DMS53 (cell line): ENCODE measurements at regions not wholly inside any gene's neighbourhood (a gene's known extent, or its start where the extent isn't known, plus 50 kb on each side); places are given as distances from the start of the nearest gene placed in this dataset.

Experiments used
- DNase-seq: peaks from one replicate; lab custom pipeline; 2025; lab: John Stamatoyannopoulos, UW

GRCh38 chr7:51680594-51681399 is 364.2 kb upstream of the COBL start:
- no peak for DNase-seq

DNA sequence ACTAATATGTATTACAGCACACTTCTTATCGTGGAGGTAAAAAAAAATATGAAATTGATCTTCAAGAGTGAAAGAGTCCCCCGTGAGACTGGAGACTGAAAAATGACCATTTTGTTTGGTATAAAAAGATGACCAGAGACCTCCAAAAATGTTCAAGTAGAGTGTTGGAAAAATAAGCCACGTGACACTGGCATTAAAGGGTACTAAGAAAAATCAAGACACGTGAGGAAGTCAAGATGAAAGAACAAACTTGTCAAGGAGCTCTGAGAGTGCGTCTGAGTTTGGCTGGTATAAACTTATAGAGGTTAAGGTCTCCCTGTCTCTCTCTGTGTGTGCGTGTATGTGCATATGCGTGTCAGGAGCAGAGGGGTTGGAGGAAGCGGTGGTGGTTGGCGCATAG is 362.7 kb upstream of the COBL start:
- no peak for DNase-seq

DNA sequence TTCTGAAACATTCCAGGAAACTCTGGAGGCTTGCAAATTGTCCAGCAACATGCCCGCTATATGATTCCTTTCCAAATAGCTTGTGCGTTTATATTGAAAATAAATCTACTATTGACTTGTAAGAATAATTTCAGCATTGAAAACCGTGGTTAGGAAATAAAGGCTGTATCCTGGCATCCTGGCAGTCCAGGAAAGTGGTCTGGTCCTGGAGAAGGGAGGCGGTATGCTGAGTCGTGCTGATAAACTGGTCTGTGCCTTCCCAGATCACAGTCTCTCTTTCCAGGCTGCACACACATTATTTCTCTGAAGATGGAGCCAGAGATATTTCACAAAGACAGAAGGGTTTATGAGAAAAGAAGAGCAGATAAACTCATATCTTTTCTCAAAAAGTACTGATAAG is 350.1 kb upstream of the COBL start:
- no peak for DNase-seq

GRCh38 chr7:51666266-51666665 is 349.7 kb upstream of the COBL start:
- DNase-seq, result no peak

DNA sequence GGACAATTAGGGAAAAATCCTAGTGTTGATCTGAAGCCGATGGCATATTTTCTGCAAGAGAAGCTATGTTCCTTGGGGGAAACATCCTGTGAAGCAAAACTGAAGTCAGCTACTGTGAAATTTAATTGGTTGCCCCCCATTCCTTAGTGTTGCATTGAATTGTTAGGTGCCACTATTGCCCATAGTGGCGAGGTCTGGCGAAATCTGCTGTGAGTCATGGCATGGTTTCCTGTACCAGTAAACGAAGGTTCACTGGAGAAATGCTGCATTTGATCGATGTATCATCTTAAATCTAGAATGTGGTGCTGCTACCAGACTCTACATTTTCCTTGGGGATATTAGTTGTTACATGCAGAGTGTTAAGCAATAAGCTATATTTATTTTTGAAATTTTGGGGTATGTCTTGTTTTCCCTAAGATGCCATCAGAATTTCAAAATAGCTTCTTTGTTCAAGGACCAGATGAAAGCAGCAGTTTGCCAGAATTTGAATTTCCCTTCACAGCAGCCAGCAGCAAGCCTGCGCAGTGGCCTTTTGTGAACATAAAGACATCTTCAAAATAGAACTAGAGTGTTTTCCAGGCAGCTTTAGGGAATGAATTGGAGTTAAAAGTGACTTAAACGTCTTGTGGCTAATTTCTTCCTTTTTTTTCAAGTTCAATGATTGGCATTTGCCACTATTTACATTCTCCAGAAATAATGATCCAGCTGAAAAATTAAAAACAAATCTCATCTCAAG is 348.6 kb upstream of the COBL start:
- DNase-seq, result no peak

DNA sequence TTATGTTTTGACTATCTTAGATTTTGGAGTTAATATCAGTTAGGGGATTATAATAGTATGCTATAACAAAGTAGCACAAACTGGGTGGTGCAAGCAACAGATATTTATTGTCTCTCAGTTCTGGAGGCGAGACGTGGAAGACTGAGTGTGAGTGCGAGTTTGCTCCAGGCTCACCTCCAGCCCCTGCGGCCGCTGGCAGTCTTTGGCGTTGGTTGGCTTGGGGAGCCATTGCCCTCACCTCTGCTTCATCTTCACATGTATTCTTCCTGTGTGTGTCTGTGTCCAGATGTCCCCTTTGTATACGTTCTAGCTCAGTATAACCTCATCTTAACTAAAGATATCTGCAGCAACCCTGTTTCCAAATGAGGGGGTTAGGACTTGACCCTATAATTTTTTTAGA is 343.9 kb upstream of the COBL start:
- DNase-seq, result no peak

- no peak for DNase-seq
Measured at GRCh38 chr7:51658684-51659083, 342.1 kb upstream of the COBL start.

DNA sequence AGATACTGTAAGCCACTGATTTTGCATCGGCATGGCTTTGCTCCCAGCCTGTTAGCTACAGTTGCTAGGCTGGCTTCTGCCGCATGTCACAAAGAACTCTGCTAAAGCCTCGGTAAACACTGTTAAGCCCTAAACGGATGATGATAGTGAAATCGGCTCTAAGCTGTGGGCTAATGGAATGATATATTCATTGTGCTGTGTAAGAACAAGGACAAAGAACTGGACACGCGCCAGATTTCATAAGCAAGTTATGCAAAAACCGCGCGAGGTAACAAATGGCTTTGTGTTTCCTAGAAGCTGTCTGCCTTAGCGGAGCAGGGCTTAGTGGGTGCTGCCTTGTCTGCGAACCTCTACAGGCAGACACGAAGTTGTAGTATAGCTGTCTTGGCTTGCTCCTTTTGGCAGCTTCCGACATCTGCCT is 331.3 kb upstream of the COBL start:
- peak; percentile 91 for DNase-seq

DNA sequence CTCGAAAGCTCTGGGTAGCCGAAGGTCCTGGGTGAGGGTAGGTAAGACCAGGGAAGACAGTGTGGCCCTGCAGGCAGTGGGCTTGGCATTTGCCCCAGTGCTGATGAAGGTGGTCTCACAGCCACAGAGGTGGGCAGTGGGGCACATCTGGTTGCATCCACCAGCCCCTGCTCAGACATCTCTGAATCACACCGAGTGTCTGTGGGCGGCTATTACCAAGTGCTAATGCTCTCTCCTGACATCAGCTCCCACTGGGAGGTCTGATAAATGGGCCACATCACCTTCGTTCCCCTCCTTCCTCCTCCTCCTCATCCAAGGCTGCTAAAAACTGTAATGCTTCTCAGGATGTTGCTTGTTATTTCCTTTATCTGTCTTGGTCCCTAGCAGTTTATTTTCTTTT is 330.9 kb upstream of the COBL start:
- no peak for DNase-seq

DNA sequence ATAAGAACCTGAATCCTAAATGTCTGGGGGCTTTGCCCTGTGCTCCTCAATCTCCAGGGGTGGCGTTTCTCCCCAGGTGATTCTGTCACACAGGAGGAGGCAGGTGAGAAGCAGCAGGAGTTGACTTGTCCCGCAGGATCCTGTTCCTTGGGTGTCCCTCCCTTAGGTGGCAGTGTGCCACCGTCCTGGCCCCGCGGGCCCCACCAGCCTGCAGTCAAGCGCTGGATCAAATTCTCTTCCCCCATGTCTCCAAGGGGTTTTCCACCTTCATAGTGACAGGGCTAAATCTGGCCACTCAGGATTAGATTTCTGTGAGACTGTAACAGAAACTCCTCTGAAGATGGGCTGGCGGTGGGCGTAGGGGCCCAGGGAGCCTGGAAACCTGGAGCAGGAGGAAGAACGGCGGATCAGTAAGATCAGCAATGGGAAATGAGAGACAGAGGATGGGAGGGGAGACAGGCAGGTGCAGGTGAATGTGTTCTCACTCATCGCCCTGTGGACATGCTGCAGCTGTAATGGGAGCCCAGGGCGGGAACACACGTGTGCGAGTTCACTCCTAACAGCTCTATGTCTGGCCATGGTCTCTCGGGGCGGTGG is 329.2 kb upstream of the COBL start:
- DNase-seq, result peak; percentile 29

GRCh38 chr7:51645255-51645654 is 328.6 kb upstream of the COBL start:
- no peak for DNase-seq

- no peak for DNase-seq
Measured at GRCh38 chr7:51644216-51644615, 327.6 kb upstream of the COBL start.

DNA sequence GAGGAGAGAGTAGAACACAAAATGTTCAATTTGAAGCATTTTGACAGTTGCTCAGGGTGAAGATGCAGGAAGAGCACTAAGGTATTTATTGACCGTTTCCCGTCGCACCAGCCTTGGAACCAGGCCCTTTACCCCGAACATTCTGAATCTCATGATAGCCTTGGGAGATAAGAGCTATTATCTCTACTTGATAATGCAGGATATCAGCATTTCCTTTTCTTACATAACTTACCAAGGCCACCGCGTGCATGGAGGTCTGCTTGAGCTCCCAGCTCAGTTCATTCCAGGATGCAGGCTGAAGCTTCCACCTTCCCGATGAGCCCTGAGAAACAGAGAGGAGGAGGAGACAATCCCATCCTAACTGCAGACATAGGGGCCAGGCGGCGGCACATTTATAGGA is 324.2 kb upstream of the COBL start:
- no peak for DNase-seq

DNA sequence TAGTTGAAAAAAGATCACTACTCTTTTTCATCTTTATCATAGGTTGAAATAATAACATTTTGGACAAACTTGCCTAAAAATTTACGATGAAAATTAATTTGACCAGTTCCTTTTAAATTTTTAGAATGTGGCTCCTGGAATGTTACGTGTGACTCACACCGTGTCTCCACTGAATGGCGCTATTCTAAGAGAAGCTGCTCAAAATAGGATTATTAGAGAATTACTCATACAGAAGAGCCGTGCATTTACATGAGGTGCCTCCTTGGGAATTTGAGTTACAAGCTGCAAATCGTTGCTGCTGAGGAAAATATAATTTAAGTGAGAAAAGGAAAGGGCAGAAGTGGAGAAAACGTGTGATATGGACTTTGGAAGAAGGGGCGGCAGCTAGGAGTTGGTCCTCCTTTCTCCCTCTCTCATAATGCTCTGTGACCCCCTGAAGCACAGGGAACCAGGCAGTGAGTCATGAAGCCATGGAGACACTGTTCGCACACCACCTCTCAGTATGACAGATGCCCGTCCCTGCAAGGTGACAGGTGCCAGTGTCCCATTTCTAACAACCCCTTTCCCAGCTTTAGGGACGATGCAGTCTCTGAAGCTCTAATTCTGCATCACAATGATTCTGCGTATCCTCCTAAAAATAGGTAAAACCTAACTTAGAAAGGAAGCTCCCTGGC is 323.2 kb upstream of the COBL start:
- no peak for DNase-seq

DNA sequence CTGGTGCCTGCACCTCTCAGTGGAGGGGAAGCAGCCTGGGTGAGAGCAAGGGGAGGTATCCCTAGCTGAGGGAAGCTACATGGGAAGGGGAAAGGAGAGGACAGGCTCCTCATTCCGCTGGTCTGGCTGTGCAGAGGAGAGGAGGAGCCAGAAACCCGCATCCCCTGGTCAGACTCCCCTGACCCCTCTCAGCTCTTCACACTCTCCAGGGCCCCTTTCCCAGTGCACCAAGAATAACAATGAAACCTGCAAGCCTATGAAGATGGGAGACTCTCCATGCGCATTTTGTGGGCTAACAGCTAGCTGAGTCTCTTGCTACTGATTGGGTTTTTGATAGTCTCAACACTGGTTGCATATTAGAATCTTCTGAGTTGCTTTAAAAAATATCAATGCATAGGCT is 319.9 kb upstream of the COBL start:
- DNase-seq, result no peak

DNA sequence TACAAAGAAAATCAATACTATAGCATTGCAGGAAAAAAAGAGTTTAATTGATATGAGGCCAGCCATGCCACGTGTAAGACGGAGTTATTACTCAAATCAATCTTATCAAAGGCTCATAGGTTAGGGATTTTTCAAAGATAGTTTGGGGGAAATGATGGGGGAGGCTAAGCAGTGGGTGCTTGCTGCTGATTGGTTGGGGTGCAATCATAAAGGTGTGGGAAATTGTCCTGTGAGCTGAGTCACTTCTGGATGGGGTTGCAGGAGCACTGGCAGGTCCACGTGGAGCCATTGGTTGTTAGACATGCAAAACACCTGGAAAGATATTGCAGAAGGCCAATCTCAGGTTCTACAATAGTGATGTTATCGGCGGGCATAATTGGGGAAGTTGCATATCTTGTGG is 319.2 kb upstream of the COBL start:
- no peak for DNase-seq

GRCh38 chr7:51634538-51634937 is 317.9 kb upstream of the COBL start:
- DNase-seq, result no peak

- DNase-seq, result no peak
Measured at GRCh38 chr7:51634025-51634424, 317.4 kb upstream of the COBL start.

DNA sequence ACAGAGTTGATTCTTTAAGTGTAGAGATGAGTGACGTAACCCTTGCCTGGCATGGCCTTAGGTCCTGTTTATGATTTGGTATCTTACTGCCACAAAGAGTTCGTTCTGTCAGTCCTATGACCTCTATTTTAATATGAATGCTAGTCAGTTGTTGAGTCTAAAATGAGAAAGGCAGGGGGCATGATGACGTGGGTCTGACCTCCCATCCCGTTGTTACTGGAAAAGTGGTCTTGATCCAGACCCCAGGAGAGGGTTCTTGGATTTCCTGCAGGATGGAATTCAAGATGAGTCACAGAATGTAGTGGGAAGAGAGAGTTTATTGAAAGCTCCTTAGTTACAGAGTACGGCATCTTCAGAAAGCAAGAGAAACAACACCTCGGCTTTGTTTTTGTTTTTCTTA is 317.0 kb upstream of the COBL start:
- no peak for DNase-seq

DNA sequence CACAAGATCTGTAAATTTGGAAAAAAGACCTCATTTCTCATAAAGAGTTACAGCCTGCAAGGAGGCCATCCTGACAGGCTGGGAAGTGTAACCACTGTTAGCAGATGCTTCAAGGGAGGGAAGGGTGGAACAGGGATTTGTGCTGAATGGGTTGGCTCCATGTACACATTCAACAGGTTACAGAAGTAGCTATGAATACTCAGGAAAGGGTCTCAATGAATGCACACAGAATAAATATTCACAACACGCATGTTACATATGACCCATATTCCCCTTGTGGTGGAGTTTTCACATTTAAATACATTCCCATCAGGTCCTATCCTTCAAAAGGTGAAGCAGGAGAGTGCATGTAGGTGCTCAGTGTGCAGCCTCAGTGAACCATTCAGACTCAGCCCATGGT is 316.4 kb upstream of the COBL start:
- DNase-seq, result no peak

GRCh38 chr7:51630933-51631332 is 314.3 kb upstream of the COBL start:
- no peak for DNase-seq

DNA sequence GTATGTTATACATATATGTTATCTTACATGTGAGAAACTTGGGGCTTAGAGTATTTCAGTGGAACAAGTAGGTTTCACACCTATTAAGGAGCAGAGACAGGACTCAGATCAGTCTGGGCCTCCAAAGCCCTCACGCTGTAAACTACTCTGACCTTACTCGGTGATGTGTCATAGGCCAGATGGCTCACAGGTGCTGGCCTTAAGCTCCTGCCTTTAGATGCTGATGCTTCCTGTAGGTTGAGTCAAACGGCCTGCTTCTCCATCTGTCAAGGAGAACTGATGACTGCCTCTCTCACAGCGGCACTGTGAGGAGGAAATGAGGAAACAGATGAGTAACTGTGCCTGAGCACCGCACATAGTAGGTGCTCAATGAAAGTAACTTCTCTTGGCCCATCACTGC is 312.6 kb upstream of the COBL start:
- DNase-seq, result peak; percentile 44

DNA sequence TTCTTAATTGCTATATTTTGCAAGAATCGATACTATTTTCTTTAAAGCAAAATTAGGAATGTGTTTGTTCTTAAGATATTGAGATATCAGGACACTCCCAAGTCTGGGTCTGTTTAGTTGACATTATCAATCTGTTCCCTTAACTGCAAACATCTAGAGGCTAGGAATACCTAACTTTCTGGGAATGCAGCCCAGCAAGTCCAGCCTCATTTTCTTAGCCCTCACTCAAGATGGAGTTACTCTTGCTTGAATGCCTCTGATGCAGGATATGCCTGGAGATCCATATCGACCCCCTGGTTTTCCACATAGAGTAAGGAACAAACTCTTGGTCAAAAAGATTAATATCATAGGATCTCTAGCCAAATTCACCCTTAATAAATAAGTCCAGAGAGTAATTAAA is 305.3 kb upstream of the COBL start:
- DNase-seq, result no peak
